Endothelial cell (in vitro differentiated cells): ENCODE measurements at regions not wholly inside any gene's neighbourhood (a gene's known extent, or its start where the extent isn't known, plus 50 kb on each side); places are given as distances from the start of the nearest gene placed in this dataset.

Source experiments
- DNase-seq: peaks from one replicate; pipeline ENCODE4 v3.0.0; 2021; ENCODE audit warnings: low spot score
- H3K27ac Mint-ChIP-seq: one replicate; pipeline ENCODE4 v1.8.0; 2021; ENCODE audit warnings: mixed read lengths, inconsistent platforms; ENCODE audit not compliant: unreplicated experiment
- H3K27me3 Mint-ChIP-seq: one replicate; pipeline ENCODE4 v1.8.0; 2021; ENCODE audit warnings: mild to moderate bottlenecking, moderate library complexity, mixed read lengths, inconsistent platforms; ENCODE audit not compliant: unreplicated experiment
- H3K36me3 Mint-ChIP-seq: one replicate; pipeline ENCODE4 v1.8.0; 2021; ENCODE audit warnings: mild to moderate bottlenecking, low read depth, mixed read lengths, inconsistent platforms; ENCODE audit not compliant: unreplicated experiment
- H3K4me1 Mint-ChIP-seq: one replicate; pipeline ENCODE4 v1.8.0; 2021; ENCODE audit warnings: mild to moderate bottlenecking, mixed read lengths, inconsistent platforms; ENCODE audit not compliant: unreplicated experiment
- H3K4me3 Mint-ChIP-seq: one replicate; pipeline ENCODE4 v1.8.0; 2021; ENCODE audit warnings: mild to moderate bottlenecking, mixed read lengths, inconsistent platforms; ENCODE audit not compliant: unreplicated experiment
- H3K9me3 Mint-ChIP-seq: one replicate; pipeline ENCODE4 v1.8.0; 2021; ENCODE audit warnings: mixed read lengths, inconsistent platforms; ENCODE audit not compliant: unreplicated experiment
- CTCF ChIP-seq: fragments of 200-600 bp; sonication (generic); IDR thresholded peaks from one replicate; pipeline ENCODE4 v1.5.0; 2021; ENCODE audit warnings: antibody characterized with exemption; ENCODE audit not compliant: unreplicated experiment

- H3K27me3 Mint-ChIP-seq: peaks cover 2% of the 10 kb centered on the region
- H3K4me1 Mint-ChIP-seq: peaks cover 21% of the 10 kb centered on the region
- H3K36me3 Mint-ChIP-seq: no peaks in the 10 kb centered on the region
- no peak for TF ChIP-seq CTCF
- no peak overlapping the region for H3K27ac Mint-ChIP-seq
- H3K9me3 Mint-ChIP-seq: no peaks in the 10 kb centered on the region
- H3K4me3 Mint-ChIP-seq: no peak overlapping the region
- no peak for DNase-seq
Observed at GRCh38 chr16:65525707-65526106, 403.8 kb upstream of the CDH11 start.

GRCh38 chr16:65524997-65525396 lies 403.1 kb upstream of the CDH11 start:
- H3K27me3 Mint-ChIP-seq: peaks cover 2% of the 10 kb centered on the region
- no peak overlapping the region for H3K27ac Mint-ChIP-seq
- H3K36me3 Mint-ChIP-seq: no peaks in the 10 kb centered on the region
- H3K4me1 Mint-ChIP-seq: peaks cover 24% of the 10 kb centered on the region
- DNase-seq: no peak
- no peak for TF ChIP-seq CTCF
- no peaks in the 10 kb centered on the region for H3K9me3 Mint-ChIP-seq
- H3K4me3 Mint-ChIP-seq: no peak overlapping the region

- TF ChIP-seq CTCF: no peak
- no peak overlapping the region for H3K4me3 Mint-ChIP-seq
- no peak for DNase-seq
- no peaks in the 10 kb centered on the region for H3K9me3 Mint-ChIP-seq
- H3K27me3 Mint-ChIP-seq: peaks cover 2% of the 10 kb centered on the region
- H3K27ac Mint-ChIP-seq: no peak overlapping the region
- no peaks in the 10 kb centered on the region for H3K36me3 Mint-ChIP-seq
- peaks cover 24% of the 10 kb centered on the region for H3K4me1 Mint-ChIP-seq
Observed at GRCh38 chr16:65524231-65524630, 402.4 kb upstream of the CDH11 start.

GRCh38 chr16:65523283-65523944 lies 401.6 kb upstream of the CDH11 start:
- H3K9me3 Mint-ChIP-seq: no peaks in the 10 kb centered on the region
- no peaks in the 10 kb centered on the region for H3K36me3 Mint-ChIP-seq
- no peak for DNase-seq
- peaks cover 3% of the 10 kb centered on the region for H3K27me3 Mint-ChIP-seq
- no peak overlapping the region for H3K4me3 Mint-ChIP-seq
- H3K4me1 Mint-ChIP-seq: peaks cover 24% of the 10 kb centered on the region
- TF ChIP-seq CTCF: no peak
- no peak overlapping the region for H3K27ac Mint-ChIP-seq

- Mint-ChIP-seq H3K4me3 (no peak overlapping the region), H3K36me3 (no peaks in the 10 kb centered on the region), H3K4me1 (peaks cover 24% of the 10 kb centered on the region), H3K27me3 (peaks cover 3% of the 10 kb centered on the region), H3K27ac (no peak overlapping the region), H3K9me3 (no peaks in the 10 kb centered on the region)
- no peak for DNase-seq
- TF ChIP-seq CTCF: no peak
Observed at GRCh38 chr16:65522412-65522811, 400.5 kb upstream of the CDH11 start.
